ENCODE measurements at regions not wholly inside any gene's neighbourhood (a gene's known extent, or its start where the extent isn't known, plus 50 kb on each side); places are given as distances from the start of the nearest gene placed in this dataset.

- no peak for TF ChIP-seq CTCF (IDR thresholded peaks at IDR 0.05; ENCODE audit: poor library complexity, severe bottlenecking)
- no peak for TF ChIP-seq EZH2 (IDR thresholded peaks at IDR 0.05; ENCODE audit: borderline replicate concordance, insufficient read depth, low read length, poor library complexity, severe bottlenecking)
- TF ChIP-seq TAF1 (IDR thresholded peaks at IDR 0.05; ENCODE audit: low read depth) = no peak
- TF ChIP-seq POLR2AphosphoS5 (IDR thresholded peaks at IDR 0.05) = no peak
- TF ChIP-seq RAD21 (conservative IDR thresholded peaks at IDR 0.05) = no peak
- no peak for TF ChIP-seq EP300 (conservative IDR thresholded peaks at IDR 0.05; ENCODE audit: poor library complexity, severe bottlenecking)
- no peak for TF ChIP-seq REST (IDR thresholded peaks at IDR 0.05; ENCODE audit: borderline replicate concordance)
Measured at GRCh38 chr6:19410481-19410880, 426.7 kb upstream of the ID4 start.
